NCI-H1048 (cell line): ENCODE measurements at regions not wholly inside any gene's neighbourhood (a gene's known extent, or its start where the extent isn't known, plus 50 kb on each side); places are given as distances from the start of the nearest gene placed in this dataset.

Source experiments
- DNase-seq: peaks from one replicate; lab custom pipeline; 2025; lab: John Stamatoyannopoulos, UW

DNA sequence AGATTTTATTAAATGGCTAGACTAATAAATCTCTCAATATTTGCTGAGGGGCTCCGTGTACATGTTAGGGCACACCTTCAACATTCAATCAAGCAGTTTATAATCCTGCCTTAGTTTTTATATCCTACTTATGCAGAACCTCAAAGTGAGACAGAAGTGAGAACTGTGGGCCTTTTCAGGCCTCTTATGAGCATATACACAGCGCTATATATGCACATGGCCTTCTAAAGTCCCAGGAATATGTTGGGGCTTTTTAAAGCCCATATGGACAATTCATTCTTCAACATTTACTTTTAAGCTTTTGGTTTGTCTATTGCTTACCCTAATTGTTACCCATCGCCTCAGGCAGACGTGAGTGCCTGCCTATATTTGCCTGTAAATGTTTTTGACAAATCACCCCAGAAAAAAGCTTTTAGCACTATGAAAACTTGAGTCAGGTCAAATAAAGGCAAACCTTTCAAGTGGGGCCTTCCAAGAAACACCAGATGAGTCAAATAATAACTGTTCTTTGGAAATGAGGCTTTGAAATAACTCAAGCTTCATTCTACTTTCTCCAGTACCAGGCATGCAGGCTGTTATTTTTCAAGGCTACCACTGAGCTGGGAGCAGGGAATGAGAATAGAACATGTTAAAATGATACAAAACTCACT is 58.2 kb downstream of the ESM1 start:
- DNase-seq: no peak

DNA sequence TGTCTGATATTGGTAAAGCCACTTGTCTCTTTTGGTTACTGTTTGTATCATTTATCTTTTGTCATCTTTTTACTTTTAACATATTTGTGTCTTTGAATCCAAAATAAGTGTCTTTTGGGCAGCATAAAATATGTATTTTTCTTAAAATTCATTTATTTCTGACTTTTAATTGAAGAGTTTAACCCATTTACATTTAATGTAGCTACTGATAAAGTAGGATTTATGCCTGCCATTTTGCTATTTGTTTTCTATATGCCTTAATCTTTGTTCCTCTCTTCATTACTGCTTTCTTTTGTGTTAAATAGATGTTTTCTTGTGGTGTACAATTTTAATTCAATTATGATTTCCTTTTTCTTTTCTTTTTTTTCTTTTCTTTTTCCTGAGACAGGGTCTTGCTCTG is 60.9 kb downstream of the ESM1 start:
- no peak for DNase-seq

DNA sequence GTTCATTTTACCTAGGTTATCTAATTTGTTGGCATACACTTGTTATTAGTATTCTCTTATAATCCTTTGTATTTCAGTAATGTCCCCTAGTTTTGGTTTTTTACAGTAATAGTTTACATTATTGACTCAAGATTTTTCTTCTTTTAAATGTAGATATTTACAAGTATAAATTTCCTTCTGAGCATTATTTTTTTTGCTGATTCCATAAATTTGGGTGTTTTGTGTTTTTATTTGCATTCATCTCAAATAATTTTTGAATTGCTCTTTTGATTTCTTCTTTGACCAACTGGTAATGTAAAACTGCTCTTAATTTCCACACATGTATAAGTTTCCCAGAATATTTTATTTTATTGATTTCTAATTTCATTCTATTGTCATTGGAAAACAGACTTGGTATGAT is 68.1 kb downstream of the ESM1 start:
- no peak for DNase-seq

DNA sequence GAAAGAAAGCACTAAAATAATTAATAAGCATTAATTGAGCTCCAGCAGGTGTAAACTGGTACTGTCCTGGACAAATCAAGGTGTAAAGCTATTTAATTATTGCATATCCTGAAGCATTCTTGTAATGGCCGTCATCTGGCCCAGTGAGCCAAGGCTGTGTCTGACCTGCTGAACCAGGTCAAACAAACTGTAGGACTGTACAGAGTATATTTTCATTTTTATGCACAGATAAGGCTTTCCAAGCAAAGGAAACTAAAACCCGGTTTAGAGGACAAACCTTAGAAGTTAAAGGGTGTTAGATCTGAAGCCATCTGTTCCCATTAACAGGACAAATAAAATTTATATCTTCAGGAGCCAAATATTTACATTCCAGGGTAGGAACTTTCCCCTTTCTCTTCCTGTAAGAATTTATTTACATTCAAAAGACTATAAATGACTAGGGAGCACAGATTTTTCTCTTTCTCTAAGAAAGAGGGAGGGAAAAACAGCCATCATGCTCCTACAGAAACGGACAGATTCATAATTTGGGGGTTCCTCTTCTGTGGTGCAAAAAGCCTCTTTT is 69.8 kb downstream of the ESM1 start:
- no peak for DNase-seq

DNA sequence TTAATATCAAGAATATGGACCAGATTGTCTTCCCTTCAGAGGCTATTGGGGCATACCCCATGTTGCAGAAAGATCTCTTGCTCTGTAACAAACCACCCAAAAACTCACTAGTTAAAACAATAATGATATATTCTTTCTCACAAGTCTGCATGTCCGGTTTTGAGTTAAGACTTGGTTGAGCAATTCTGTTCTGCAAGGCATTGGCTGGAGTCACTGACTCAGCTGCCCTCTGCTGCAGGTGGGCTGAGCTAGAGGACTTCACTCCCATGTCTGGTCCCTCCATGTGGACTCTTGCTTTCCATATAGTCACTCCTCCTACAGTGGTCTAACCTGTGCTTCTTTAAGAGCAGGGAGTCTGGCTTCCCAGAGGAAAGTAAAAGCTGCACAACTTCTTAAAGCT is 73.4 kb downstream of the ESM1 start:
- DNase-seq: no peak

DNA sequence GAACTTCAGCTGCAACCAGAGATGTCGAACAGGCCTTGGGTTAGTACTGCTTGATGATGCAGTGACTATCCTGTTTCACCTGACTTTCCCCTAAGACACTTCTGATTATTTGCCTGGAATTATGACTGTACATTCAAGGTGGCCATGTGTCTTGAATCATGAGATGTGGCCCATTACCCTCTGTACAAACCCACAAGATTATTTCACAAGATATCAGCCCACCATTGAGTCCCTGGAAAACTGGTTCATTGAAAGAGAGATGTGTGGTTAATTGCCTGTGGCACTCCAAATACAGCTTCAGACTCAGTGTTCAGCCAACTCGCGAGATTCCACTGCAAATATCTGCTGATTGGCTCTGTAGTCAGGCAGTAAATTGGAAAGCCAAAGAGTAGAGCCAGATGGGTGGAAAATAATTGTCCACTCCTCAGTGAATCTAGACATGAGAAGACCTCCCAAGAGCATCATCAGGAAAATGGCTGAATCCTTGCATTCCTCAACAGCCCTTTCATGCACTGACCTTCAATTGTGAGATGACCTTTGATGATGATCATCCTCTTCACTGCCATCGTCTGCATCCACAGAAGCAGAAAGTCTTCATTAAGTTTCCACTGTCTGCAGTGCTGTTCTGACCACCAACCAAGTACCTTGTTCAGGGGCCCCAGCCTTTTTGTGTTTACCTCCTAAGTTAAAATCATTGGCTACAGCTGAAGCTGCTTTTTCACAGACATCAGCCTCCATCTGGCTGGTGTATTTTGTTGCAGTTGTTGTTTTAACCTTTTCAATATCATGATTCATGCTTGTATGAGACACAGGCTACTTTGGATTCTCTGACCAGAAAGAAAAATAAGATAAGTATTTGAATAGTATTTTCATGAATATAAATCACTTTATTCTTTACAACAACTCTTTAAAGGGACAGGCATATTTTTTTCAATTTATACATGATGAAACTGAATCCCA is 75.2 kb downstream of the ESM1 start:
- no peak for DNase-seq

DNA sequence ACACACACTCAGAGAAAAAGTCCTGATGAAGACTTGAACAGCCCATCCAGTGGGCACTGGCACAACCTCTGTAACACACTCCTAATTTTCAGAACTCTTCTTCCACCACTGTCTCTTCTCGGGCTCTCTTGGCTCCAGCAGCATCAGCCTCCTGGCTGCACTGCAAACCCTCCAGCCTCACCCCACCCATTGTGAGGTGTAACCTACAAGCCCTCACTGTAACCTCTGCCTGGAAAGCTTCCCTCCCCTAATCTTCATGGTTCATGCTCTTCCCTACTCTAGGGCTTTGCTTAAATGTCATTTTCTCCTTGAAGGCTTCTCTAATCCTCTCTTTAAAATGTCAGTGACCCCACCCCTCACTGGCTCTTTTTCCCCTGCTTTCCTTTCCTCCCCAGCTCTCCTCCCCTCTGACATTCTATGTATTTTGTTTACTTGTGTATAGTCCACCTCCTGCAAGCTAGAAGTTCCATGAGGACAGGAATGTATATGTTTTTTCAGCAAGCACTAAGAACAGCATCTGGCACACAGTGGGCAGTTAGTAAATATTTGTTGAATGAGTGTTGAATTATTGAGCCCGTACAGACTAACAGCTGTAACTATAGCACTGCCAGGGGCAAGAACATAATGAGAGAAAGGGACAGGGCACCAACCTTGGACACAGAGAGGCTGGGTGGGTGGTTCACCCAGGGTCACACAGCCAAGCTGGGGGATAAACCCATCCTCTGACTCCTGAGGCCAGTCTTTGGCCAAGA is 76.4 kb downstream of the ESM1 start:
- DNase-seq: no peak

DNA sequence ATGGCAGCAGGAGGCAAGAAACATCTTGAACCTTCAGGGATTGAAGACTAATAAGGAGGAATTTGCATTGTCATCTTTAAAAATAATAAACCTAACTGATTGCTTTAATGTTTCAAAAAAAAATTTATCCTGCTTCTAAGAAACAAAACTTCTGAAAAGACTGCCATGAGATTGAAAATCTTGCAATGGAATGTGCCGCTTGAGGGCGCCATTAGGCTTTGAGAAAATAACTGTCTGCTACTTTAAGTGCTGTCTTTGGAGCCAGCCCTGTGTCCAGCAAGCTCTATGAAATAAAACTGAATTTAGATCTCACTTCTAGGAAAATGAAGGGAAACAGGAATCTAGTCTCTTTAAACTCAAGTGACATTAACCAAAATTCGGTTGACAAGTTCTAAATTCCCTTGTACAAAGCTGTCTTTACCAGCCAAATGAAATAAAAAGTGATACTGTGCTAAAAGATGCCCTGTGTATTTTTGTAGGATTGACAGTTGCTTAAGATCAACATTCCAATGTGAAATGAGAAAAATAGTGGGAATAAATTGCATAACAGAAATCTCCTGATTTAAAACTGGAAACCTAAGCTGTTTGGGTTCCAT is 79.4 kb downstream of the ESM1 start:
- peak; percentile 5 for DNase-seq

DNA sequence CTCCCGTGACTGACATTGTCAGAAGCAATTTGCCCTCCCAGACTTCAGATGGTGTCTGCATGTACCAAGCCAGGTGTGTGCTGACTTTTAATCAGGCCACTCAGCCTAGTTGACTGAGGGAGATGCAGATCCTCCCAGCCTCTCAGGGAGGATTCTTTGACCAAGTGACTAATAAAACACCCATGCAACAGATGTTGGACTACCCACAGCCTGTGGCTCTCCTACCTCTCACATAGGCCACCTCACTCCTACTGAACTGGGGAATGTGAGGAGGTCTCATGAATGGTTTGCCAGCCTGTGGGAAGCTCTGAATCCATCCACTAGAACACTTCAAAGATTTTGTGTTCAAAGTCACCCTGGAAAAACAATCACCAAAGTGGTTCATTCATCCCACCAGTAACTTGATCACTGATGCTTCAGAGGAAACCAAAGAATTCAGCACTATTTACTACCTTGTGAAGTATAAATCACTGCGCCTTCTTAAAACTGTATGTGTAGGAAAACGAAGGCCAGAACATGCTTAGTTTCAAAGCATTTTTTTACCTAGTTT is 80.1 kb downstream of the ESM1 start:
- no peak for DNase-seq

DNA sequence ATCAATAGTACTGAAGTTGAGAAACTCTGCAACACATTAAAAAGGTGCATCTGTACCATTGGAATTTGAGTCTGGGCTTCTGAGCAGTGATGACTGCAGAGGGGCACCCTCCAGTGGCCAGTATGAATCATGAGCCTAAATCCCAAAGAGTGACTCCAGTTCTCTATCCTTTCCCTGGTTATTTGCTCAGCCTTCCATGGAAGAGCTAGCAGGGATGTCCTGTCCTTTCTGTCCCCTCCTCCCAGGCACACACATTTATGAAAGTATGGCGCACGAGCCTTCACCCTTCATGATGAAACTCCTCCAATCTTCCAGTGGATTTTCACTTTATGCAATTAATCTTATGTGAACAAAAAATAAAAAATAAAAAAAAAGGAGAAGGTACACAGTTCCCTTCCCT is 81.0 kb downstream of the ESM1 start:
- no peak for DNase-seq

DNA sequence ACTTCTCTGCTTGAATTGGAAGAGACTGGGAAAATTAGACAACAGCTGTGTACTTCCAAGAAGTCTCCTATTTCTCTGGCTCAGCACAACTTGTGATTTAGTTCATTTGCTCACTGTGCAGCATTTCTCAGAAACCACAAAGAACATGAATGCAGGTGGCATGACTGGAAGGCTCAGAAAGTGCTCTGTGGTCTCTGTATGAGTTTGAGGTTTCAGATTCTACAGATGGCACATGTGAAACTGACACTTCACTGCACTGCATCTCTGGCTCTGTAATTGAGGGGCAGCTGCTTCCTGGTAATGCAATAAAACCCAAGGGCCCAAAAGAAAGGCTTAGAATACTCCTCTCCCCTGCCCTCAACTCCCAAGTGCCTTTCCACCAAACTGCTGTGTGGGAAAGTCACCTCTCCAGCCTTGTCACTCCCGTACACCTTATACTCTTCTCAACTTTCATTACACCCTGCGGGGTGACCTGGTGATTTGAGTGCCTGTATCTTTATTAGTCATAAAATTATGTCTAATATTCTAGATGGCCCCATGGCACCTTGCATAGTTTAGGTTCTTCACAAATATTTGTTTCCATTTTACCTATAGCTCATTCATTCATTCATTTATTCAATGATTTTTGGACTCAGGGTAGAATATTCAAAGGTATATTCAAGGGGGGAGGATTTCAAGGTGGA is 82.5 kb downstream of the ESM1 start:
- no peak for DNase-seq

DNA sequence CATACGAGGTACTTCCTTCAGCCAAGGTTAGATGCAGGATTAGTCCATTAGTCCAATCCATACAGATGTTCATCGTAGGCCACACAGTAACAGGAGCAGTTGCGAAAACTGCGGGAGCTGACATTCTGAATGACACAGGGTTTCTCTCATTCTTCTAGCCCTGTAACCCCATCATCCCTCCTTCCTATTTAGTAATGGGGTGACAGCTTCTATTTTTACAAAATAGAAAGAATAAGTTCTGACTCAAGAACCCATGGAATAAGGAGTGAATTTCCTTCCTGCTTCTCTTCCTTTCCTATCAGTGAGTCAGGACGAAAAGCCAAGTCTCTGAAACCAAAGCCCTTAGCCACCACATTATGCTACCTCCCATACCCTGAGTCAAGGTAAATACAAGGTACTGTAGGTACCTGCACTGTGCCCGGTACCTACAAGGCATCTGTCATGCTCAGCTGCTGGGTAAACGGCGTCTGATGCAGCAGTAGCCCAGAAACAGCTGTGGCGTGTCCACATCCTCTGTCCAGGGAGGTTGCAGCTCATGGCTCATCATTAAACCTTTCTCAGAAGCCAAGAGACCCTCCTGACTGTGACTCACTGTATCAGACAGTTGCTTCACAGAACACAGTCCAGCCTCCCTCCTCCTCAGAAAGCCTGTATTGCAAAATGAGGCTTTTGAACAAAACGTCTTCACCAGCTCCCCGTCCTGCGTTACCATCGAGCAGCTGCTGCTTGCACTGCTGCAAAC is 84.2 kb downstream of the ESM1 start:
- no peak for DNase-seq

DNA sequence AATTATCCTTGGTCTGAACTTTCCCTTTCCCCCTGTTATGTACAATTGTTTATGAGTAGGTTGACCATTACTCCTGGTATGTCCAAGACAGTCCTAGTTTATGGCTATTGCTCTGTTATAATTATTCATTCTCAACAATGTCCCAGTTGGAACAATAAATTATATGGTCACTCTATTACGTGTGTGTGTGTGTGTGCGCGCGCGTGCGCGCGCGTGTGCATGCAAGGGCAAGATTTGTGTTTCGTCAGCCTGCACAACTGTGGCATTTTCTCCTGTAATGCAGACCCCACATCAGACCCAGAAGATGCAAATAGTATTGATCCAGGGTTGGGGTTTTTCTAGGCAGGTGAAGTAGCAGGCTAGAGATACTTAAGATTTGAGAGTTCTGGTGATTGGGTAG is 88.4 kb downstream of the ESM1 start:
- no peak for DNase-seq

DNA sequence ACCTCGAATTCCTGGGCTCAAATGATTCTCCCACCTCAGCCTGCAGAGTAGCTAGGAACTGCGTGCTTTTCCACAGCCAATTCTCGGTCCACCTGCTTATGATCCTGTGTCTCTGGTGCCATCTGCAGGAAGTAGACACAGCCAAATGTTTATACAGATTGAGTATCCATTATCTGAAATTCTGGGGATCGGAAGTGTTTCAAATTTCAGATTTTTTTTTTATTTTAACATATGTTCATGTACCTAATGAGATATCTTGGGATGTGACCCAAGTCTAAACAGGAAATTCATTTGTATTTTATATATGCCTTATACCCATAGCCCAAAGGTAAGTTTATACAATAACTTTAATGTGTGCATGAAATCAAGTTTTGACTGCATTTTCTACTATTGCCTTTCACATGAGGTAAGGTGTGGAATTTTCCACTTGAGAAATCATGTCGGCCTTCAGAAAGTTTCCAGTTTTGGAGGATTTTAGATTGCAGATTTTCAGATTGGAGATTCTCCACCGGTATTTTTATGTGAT is 89.5 kb downstream of the ESM1 start:
- DNase-seq: no peak

DNA sequence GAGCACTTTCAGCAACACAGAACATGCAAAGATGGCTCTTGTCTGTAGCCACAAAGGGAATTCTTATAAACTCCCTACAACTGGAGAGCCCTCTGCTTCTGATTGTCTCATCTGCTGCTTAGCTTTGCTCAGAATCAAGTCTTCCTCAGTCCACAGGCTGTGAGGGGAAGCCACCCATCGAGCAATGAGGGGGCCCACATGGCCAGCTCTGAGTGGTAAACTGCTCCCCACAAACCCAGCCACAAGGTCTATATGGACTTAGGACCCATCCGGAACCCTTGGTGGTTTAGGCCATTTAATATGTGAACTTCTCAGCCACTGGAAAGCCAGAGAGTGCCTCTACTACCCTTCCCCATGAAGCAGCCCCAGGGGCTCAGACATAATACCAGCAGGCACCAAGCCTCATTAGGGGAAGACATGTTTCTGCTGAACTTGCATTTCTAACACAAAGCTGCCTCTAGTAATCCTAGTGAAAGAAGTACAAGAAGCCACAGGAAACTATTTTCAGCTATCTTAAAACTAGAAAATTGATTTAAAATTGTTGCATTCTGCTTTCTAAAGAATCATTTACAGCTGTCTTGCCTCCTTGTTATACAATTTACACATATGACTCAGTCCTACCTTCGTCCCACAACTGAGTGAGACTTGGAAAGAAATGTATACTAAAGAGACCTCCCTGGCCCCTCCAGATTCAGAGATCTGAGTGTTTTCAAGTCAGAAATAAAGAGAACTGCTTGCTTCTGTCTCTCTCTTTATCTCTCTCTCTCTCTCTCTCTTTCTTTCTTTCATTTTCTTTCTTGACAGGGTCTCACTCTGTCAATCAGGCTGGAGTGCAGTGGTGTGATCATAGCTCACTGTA is 90.2 kb downstream of the ESM1 start:
- no peak for DNase-seq

DNA sequence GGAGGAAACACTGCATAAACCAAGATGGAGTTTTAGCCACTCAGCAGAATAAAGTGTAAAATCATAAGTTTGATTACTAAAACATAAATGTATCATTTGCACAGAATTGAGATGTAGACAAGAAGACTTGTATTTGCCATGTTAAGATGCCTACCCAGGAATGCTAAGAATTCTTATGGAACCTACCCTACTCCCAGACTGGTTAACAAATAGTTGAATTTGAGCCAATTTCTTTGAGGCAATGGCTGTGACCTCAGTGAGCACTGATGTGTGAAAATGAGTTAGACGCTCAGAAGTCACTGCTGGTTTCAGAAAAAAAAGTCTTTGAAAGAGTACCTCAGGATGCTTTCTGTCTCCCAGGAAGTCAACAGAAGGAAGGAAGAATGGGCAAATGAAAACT is 95.6 kb downstream of the ESM1 start:
- DNase-seq: peak; percentile 9

DNA sequence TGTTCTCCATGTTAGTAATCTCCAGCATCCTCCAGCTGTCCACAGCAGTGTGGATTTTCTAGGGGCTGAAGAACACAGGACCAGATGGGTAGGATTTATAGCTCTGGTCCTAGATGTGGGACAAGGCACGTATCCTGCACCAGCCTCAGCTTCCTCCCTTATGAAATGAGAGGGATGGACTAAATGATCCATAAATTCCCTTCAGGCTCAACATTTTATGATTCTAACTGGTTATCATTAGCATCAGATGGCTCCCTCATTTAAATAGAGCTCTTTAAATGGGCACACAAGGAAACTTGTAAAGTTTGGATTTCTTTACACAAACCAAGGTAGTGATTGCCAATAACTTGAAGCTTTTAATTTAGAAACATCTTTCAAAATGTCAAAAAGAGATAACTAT is 97.7 kb downstream of the ESM1 start:
- DNase-seq: no peak

DNA sequence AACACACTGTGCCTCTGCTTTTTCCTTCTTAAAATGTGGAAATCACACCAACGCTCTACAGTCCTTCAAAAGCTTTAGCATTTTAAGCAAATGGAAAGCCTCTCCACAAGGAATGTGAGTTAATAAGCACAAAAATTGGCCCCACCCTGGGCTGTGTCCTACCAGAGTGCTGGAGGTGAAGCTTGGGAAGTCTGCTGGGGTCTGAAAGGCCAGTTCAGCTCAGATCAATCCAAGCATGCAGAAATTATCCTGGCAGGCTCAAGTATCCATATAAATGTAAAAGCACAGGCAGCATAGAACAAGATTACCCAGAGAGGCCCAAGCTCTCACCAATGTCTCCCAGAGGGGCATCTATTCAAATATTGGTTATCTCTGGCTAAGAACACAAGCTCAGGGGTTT is 98.5 kb downstream of the ESM1 start:
- DNase-seq: no peak

DNA sequence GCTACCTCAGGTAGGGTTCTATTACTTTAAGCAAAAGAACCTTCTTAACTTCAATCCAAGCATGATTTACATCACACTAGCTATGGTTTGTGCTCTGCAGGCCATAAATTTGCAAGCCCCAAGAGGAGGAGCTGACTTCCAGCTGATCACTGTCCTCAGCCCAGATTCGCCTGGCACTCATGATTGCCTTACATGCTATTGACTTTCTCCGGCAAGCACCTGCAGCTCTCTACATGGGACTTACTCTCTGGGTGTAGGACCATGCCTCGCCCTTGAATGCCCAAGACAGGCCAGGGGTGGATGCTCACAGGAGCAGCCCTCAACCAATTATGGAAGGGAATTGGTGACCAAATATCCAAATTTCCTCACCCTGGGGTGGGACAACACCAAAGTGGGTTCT is 99.8 kb downstream of the ESM1 start:
- DNase-seq: no peak
